HCT116 (cell line): ENCODE measurements at regions not wholly inside any gene's neighbourhood (a gene's known extent, or its start where the extent isn't known, plus 50 kb on each side); places are given as distances from the start of the nearest gene placed in this dataset.

ENCODE experiments used
- ATAC-seq: fragments of 200-7000 bp; cut with Tn5 transposase; 2 replicates; pipeline ENCODE4 v1.9.1; 2020; ENCODE audit warnings: mild to moderate bottlenecking, moderate library complexity
- BruUV-seq: library from RNA; stranded (reverse); fragments of 400-500 nt; replicated peaks from 2 replicates; lab custom pipeline; 2021; lab: Mats Ljungman, UMichigan
- CTCF ChIA-PET: fragments of 300-600 bp; sonication (Branson Sonifier 250); formaldehyde crosslinking; loops from one replicate; lab custom pipeline; 2021; ENCODE audit warnings: antibody characterized with exemption; lab: Charles Lee
- POLR2A ChIA-PET: fragments of 300-600, 350-600 bp; sonication (Branson Sonifier 250); formaldehyde crosslinking; loops from one replicate; lab custom pipeline; 2021; ENCODE audit warnings: antibody characterized with exemption; lab: Charles Lee
- RAD21 ChIA-PET, 2 experiments: fragments of 300-600 bp; sonication (Branson Sonifier 250); formaldehyde crosslinking; loops; one replicate each; lab custom pipeline; 2023; ENCODE audit warnings: low total read pairs in 2 of 2; ENCODE audit not compliant: uncharacterized antibody in 2 of 2, unreplicated experiment in 2 of 2, low non-redundant PET in 1 of 2; lab: Charles Lee
- DNase-seq: peaks from one replicate; pipeline ENCODE4 v3.0.0-alpha.2; 2010; ENCODE audit warnings: low read depth, low spot score
- H2AFZ ChIP-seq: fragments of 200-600 bp; shearing (Covaris generic), sonication (generic); 2 replicates; pipeline ENCODE4 v1.6.1; 2017; ENCODE audit warnings: low read depth, mixed run types, mixed read lengths, antibody characterized with exemption, low read length; ENCODE audit not compliant: poor library complexity, severe bottlenecking
- H3K27ac ChIP-seq: 2 replicates; pipeline ENCODE4 v1.5.1; 2012; ENCODE audit warnings: low read depth, low read length
- H3K27me3 ChIP-seq: fragments of 200-600 bp; sonication (generic); 2 replicates; pipeline ENCODE4 v1.6.1; 2016; ENCODE audit warnings: mixed run types, low read length, mixed read lengths; ENCODE audit not compliant: insufficient read depth
- H3K36me3 ChIP-seq, 2 experiments: fragments of 200-500 bp in 1 of 2; fragments of 200-600 bp in 1 of 2; sonication (Bioruptor generic) in 1 of 2; sonication (generic) in 1 of 2; 2 replicates each; pipeline versions ENCODE4 v1.5.1 to v1.6.1; 2014 to 2016; ENCODE audit warnings: low read length in 2 of 2, inconsistent platforms in 1 of 2, mixed read lengths in 1 of 2, mixed run types in 1 of 2; ENCODE audit not compliant: insufficient read depth in 2 of 2, control insufficient read depth in 1 of 2
- H3K4me1 ChIP-seq, 2 experiments: fragments of 200-600 bp in 1 of 2; sonication (generic) in 1 of 2; 2 replicates each; pipeline versions ENCODE4 v1.5.1 to v1.6.1; 2012 to 2017; ENCODE audit warnings: low read length in 2 of 2, inconsistent platforms in 1 of 2, mild to moderate bottlenecking in 1 of 2, mixed read lengths in 1 of 2, mixed run types in 1 of 2, moderate library complexity in 1 of 2; ENCODE audit not compliant: insufficient read depth in 2 of 2, control insufficient read depth in 1 of 2
- H3K4me2 ChIP-seq: fragments of 200-600 bp; sonication (generic); 2 replicates; pipeline ENCODE4 v1.6.1; 2017; ENCODE audit warnings: mixed run types, low read length, mixed read lengths
- H3K4me3 ChIP-seq, 2 experiments: fragments of 200-600 bp in 1 of 2; sonication (generic) in 1 of 2; replicated peaks in 1 of 2; 2 replicates each; pipeline ENCODE4 v1.5.1; 2011 to 2016; ENCODE audit warnings: low read length in 2 of 2, control low read depth in 1 of 2, low read depth in 1 of 2, mild to moderate bottlenecking in 1 of 2, mixed read lengths in 1 of 2, mixed run types in 1 of 2
- H3K79me2 ChIP-seq: fragments of 200-600 bp; sonication (generic); 2 replicates; pipeline ENCODE4 v1.6.1; 2017; ENCODE audit warnings: mild to moderate bottlenecking, mixed run types, low read length, moderate library complexity, mixed read lengths; ENCODE audit not compliant: insufficient read depth
- H3K9ac ChIP-seq: fragments of 200-600 bp; sonication (generic); 2 replicates; pipeline ENCODE4 v1.6.1; 2016; ENCODE audit warnings: low read length, mixed read lengths
- H3K9me2 ChIP-seq: fragments of 200-600 bp; sonication (generic), shearing (Covaris generic); 2 replicates; pipeline ENCODE4 v1.6.1; 2017; ENCODE audit warnings: mixed run types, mild to moderate bottlenecking, moderate library complexity; ENCODE audit not compliant: insufficient read depth
- H3K9me3 ChIP-seq, 2 experiments: fragments of 200-500 bp in 1 of 2; fragments of 200-600 bp in 1 of 2; sonication (Bioruptor generic) in 1 of 2; sonication (generic) in 1 of 2; 2 replicates each; pipeline ENCODE4 v1.6.1; 2014 to 2017; ENCODE audit warnings: low read length in 2 of 2, mixed read lengths in 2 of 2, inconsistent platforms in 1 of 2, low read depth in 1 of 2, mild to moderate bottlenecking in 1 of 2, mixed run types in 1 of 2, moderate library complexity in 1 of 2; ENCODE audit not compliant: control insufficient read depth in 1 of 2, insufficient read depth in 1 of 2
- H4K20me1 ChIP-seq: fragments of 200-600 bp; sonication (generic), shearing (Covaris generic); 2 replicates; pipeline ENCODE4 v1.6.1; 2017; ENCODE audit warnings: mixed run types, mild to moderate bottlenecking, moderate library complexity; ENCODE audit not compliant: insufficient read depth
- CEBPB ChIP-seq: IDR thresholded peaks from 2 replicates; pipeline ENCODE4 v1.6.1; 2012; ENCODE audit warnings: low read depth
- EGR1 ChIP-seq: IDR thresholded peaks from 2 replicates; pipeline ENCODE4 v1.6.1; 2012; ENCODE audit warnings: low read depth
- EZH2 ChIP-seq: fragments of 200-600 bp; sonication (generic); IDR thresholded peaks from 2 replicates; pipeline ENCODE4 v1.6.1; 2017; ENCODE audit warnings: antibody characterized with exemption, mixed run types
- FOSL1 ChIP-seq: IDR thresholded peaks from 2 replicates; pipeline ENCODE4 v1.6.1; 2012; ENCODE audit warnings: low read depth
- JUND ChIP-seq: IDR thresholded peaks from 2 replicates; pipeline ENCODE4 v1.6.1; 2012
- POLR2AphosphoS5 ChIP-seq: IDR thresholded peaks from 2 replicates; pipeline ENCODE4 v1.6.1; 2011; ENCODE audit warnings: mild to moderate bottlenecking, low read depth, low read length, moderate library complexity
- RAD21 ChIP-seq: IDR thresholded peaks from 2 replicates; pipeline ENCODE4 v1.6.1; 2012; ENCODE audit warnings: low read depth, mild to moderate bottlenecking
- YY1 ChIP-seq: IDR thresholded peaks from 2 replicates; pipeline ENCODE4 v1.6.1; 2011; ENCODE audit warnings: low read length, low read depth, moderate library complexity, mild to moderate bottlenecking; ENCODE audit not compliant: insufficient replicate concordance; ENCODE audit errors: extremely low read depth
- ZNF274 ChIP-seq: fragments of 200-500 bp; sonication (Bioruptor generic); IDR thresholded peaks from 2 replicates; pipeline ENCODE4 v1.6.1; 2014; ENCODE audit warnings: mild to moderate bottlenecking, low read depth, low read length, inconsistent platforms
- intact Hi-C: fragments of 100-400 bp; cut with micrococcal nuclease; formaldehyde crosslinking; loops from 2 replicates; pipeline ENCODE4 v1.10.0; 2022
- TF ChIP-seq, protein P1 (sequence below): IDR thresholded peaks from 2 replicates; pipeline ENCODE4 v1.6.1; 2012

DNA sequence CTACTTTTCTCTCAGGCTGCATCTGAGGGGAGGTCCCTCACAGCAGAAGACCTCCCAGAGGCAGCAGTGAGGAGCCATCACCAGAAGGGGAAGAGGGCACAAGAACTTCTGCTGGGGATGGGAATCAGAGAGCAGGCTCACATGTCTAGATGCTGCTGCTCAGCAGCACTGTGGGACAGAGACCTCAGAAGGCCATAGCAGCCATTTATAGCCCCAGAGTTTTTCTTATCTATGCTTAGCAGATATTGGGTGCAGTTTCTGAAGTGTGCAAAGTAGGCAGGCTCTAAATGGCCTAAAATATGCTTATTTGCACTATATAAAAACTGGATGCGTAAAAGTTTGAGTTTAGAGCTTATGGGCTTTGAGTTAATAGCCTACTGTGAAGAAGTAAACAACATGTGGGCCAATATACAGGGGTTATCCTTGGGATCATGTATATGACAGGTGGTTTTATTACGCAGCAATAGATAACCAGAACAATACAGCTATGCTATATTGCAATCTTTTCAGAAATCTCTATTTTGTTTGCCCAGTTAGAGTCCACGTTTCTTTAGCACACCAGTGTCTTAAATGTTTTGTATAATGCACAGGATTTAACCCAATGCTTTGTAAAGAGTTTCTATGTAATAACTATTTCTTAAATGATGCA lies 60.2 kb upstream of the TMEM244 start:
- no peak overlapping the region for H3K27ac ChIP-seq
- H3K27me3 ChIP-seq = no peaks in the 10 kb centered on the region
- H3K9ac ChIP-seq = no peak overlapping the region
- TF ChIP-seq CEBPB (no peak), EGR1 (no peak), YY1 (no peak), FOSL1 (no peak), POLR2AphosphoS5 (no peak), EZH2 (no peak), RAD21 (no peak), JUND (no peak), ZNF274 (no peak)
- TF ChIP-seq, protein P1, sequence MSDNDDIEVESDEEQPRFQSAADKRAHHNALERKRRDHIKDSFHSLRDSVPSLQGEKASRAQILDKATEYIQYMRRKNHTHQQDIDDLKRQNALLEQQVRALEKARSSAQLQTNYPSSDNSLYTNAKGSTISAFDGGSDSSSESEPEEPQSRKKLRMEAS = no peak
- H3K9me2 ChIP-seq = no peaks in the 10 kb centered on the region
- RAD21 ChIA-PET = no interaction called here
- CTCF ChIA-PET = no interaction called here
- no peaks in the 10 kb centered on the region for H3K36me3 ChIP-seq
- H3K9me3 ChIP-seq = no peaks in the 10 kb centered on the region
- no TSS peak for BruUV-seq
- intact Hi-C loops = no loop called here
- H3K4me2 ChIP-seq = no peak overlapping the region
- no peaks in the 10 kb centered on the region for H4K20me1 ChIP-seq
- DNase-seq (no peak), ATAC-seq (no peak)
- POLR2A ChIA-PET = no interaction called here
- no peaks in the 10 kb centered on the region for H3K4me1 ChIP-seq
- H2AFZ ChIP-seq = no peak overlapping the region
- H3K4me3 ChIP-seq = no peak overlapping the region
- no peaks in the 10 kb centered on the region for H3K79me2 ChIP-seq
